Urinary bladder (tissue), 3 donors: ENCODE measurements at regions not wholly inside any gene's neighbourhood (a gene's known extent, or its start where the extent isn't known, plus 50 kb on each side); places are given as distances from the start of the nearest gene placed in this dataset.
A peak's percentile ranks its signal among the peaks of the same experiment; 100 is the strongest.
"Not testable (repeated sequence)": the region's sequence is repeated elsewhere in the genome, so short reads cannot be mapped to it uniquely, and the experiment has no call there.

Experiments
- DNase-seq: peaks from one replicate; pipeline ENCODE4 v3.0.0-alpha.2; 2015; ENCODE audit errors: extremely low spot score
- H3K27ac ChIP-seq: one replicate; pipeline ENCODE4 v1.5.1; 2013; ENCODE audit warnings: low read depth, mild to moderate bottlenecking, moderate library complexity
- H3K36me3 ChIP-seq: one replicate; pipeline ENCODE4 v1.6.1; 2013; ENCODE audit warnings: mild to moderate bottlenecking, moderate library complexity; ENCODE audit not compliant: insufficient read depth
- H3K4me1 ChIP-seq: one replicate; pipeline ENCODE4 v1.6.1; 2013; ENCODE audit warnings: mild to moderate bottlenecking, moderate library complexity; ENCODE audit not compliant: insufficient read depth
- H3K4me3 ChIP-seq: one replicate; pipeline ENCODE4 v1.5.1; 2013; ENCODE audit warnings: low read depth, low read length
- whole genome bisulfite sequencing: extraction: QIAGEN DNeasy Blood & Tissue Kit; methylation state at CpG from one replicate; pipeline ENCODE4 v1.1.7; 2013; 5-methylcytosine and 5-hydroxymethylcytosine counted together
- donor health status: healthy with polysubstance abuse.
- donor health status: healthy.

GRCh38 chr10:38390725-38391124 lies 296.6 kb downstream of the ZNF37A start:
- not testable (repeated sequence) for H3K36me3 ChIP-seq, H3K4me3 ChIP-seq, DNase-seq, H3K27ac ChIP-seq, H3K4me1 ChIP-seq
- 85% methylated on average over 3 of the region's 3 CpGs for WGBS

- H3K27ac ChIP-seq, DNase-seq, H3K4me3 ChIP-seq, H3K4me1 ChIP-seq, H3K36me3 ChIP-seq: not testable (repeated sequence)
- 81% methylated on average over 1 of the region's 1 CpG for whole genome bisulfite sequencing
Measured at GRCh38 chr10:38395465-38395864, 301.3 kb downstream of the ZNF37A start.

GRCh38 chr10:38396178-38396954 lies 302.2 kb downstream of the ZNF37A start:
- H3K4me3 ChIP-seq, H3K27ac ChIP-seq, H3K4me1 ChIP-seq, H3K36me3 ChIP-seq, DNase-seq: not testable (repeated sequence)
- 81% methylated on average over 2 of the region's 2 CpGs for WGBS

GRCh38 chr10:38401565-38401964 lies 307.4 kb downstream of the ZNF37A start:
- H3K4me1 ChIP-seq, DNase-seq, H3K4me3 ChIP-seq, H3K36me3 ChIP-seq, H3K27ac ChIP-seq: not testable (repeated sequence)
- 82% methylated on average over 13 of the region's 13 CpGs for WGBS

- H3K4me3 ChIP-seq = peak overlapping the region; percentile 44
- peak overlapping the region; percentile 90 for H3K27ac ChIP-seq
- H3K36me3 ChIP-seq, H3K4me1 ChIP-seq: not testable (repeated sequence)
- WGBS = 1% methylated on average over 101 of the region's 110 CpGs
- DNase-seq = peak; percentile 87
Measured at GRCh38 chr10:38402442-38403346, 308.6 kb downstream of the ZNF37A start.

GRCh38 chr10:38403347-38404117 lies 309.4 kb downstream of the ZNF37A start:
- Histone ChIP-seq H3K27ac (peak overlapping the region; percentile 82), H3K4me3 (peak overlapping the region; percentile 44)
- H3K4me1 ChIP-seq, H3K36me3 ChIP-seq, DNase-seq: not testable (repeated sequence)
- 71% methylated on average over 23 of the region's 23 CpGs for WGBS

- not testable (repeated sequence) for H3K4me3 ChIP-seq, H3K36me3 ChIP-seq, DNase-seq, H3K4me1 ChIP-seq, H3K27ac ChIP-seq
- WGBS = 86% methylated on average over 1 of the region's 1 CpG
Measured at GRCh38 chr10:38423634-38424033, 329.5 kb downstream of the ZNF37A start.

- not testable (repeated sequence) for H3K36me3 ChIP-seq, H3K27ac ChIP-seq, H3K4me1 ChIP-seq, H3K4me3 ChIP-seq, DNase-seq
- WGBS = 85% methylated on average over 2 of the region's 2 CpGs
Measured at GRCh38 chr10:38430242-38430641, 336.1 kb downstream of the ZNF37A start.

GRCh38 chr10:38437359-38437758 lies 343.2 kb downstream of the ZNF37A start:
- WGBS = 92% methylated on average over 4 of the region's 5 CpGs

GRCh38 chr10:38448614-38449355 lies 354.6 kb downstream of the ZNF37A start:
- not testable (repeated sequence) for DNase-seq, H3K4me3 ChIP-seq, H3K27ac ChIP-seq, H3K36me3 ChIP-seq, H3K4me1 ChIP-seq
- WGBS = 95% methylated on average over 22 of the region's 22 CpGs

More at GRCh38 chr10:38437359-38437758, 343.2 kb downstream of the ZNF37A start:
- not testable (repeated sequence) for H3K4me3 ChIP-seq, H3K4me1 ChIP-seq, H3K36me3 ChIP-seq, DNase-seq, H3K27ac ChIP-seq

GRCh38 chr10:38449618-38450017 lies 355.5 kb downstream of the ZNF37A start:
- WGBS = 97% methylated on average over 21 of the region's 21 CpGs
- H3K4me1 ChIP-seq, H3K27ac ChIP-seq, H3K4me3 ChIP-seq, H3K36me3 ChIP-seq, DNase-seq: not testable (repeated sequence)

GRCh38 chr10:38450372-38451057 lies 356.4 kb downstream of the ZNF37A start:
- H3K27ac ChIP-seq, H3K4me3 ChIP-seq, H3K4me1 ChIP-seq, H3K36me3 ChIP-seq, DNase-seq: not testable (repeated sequence)
- WGBS = 97% methylated on average over 32 of the region's 32 CpGs
